GM12878 (cell line): ENCODE measurements at regions not wholly inside any gene's neighbourhood (a gene's known extent, or its start where the extent isn't known, plus 50 kb on each side); places are given as distances from the start of the nearest gene placed in this dataset.

ENCODE experiments used
- ATAC-seq: fragments of 200-7000 bp; cut with Tn5 transposase; 3 replicates; pipeline ENCODE4 v1.9.1; 2020; ENCODE audit warnings: mild to moderate bottlenecking, moderate library complexity
- BruUV-seq: library from RNA; stranded (reverse); fragments of 400-500 nt; replicated peaks from 2 replicates; lab custom pipeline; 2021; lab: Mats Ljungman, UMichigan
- CTCF ChIA-PET: fragments of 300-600 bp; sonication (Branson Sonifier 250); formaldehyde crosslinking; extraction: SDS; loops from one replicate; lab custom pipeline; 2021; ENCODE audit warnings: inconsistent platforms; lab: Yijun Ruan, JAX
- POLR2A ChIA-PET: fragments of 350-600 bp; formaldehyde crosslinking; extraction: SDS; loops from one replicate; lab custom pipeline; 2021; ENCODE audit warnings: inconsistent platforms; lab: Charles Lee
- RAD21 ChIA-PET: fragments of 300-600 bp; sonication (Branson Sonifier 250); formaldehyde crosslinking; loops from one replicate; lab custom pipeline; 2023; ENCODE audit warnings: antibody characterized with exemption; ENCODE audit not compliant: unreplicated experiment; lab: Charles Lee
- SMC1A ChIA-PET: fragments of 300-600 bp; sonication (Branson Sonifier 250); formaldehyde crosslinking; loops from one replicate; lab custom pipeline; 2023; ENCODE audit not compliant: unreplicated experiment, uncharacterized antibody; lab: Charles Lee
- DNase-seq: peaks from one replicate; pipeline ENCODE4 v3.0.0-alpha.2; 2011; ENCODE audit warnings: low read depth, low spot score
- FAIRE-seq: peaks from 3 replicates; lab custom pipeline; 2011; peaks lifted over from hg19 to GRCh38; lab: Jason Lieb, UNC
- H2AFZ ChIP-seq: 2 replicates; pipeline ENCODE4 v1.6.0; 2011; ENCODE audit warnings: low read depth, low read length, control low read depth; ENCODE audit not compliant: control insufficient read depth
- H3K27ac ChIP-seq: 2 replicates; pipeline ENCODE4 v1.5.1; 2011; ENCODE audit warnings: control low read depth; ENCODE audit not compliant: control insufficient read depth, insufficient read depth
- H3K27me3 ChIP-seq, 2 experiments: replicated peaks in 1 of 2; 2 replicates each; pipeline versions ENCODE4 v1.6.0 to v1.6.1; 2011; ENCODE audit warnings: low read length in 1 of 2; ENCODE audit not compliant: control insufficient read depth in 2 of 2, insufficient read depth in 2 of 2
- H3K36me3 ChIP-seq, 2 experiments: 2 replicates each; pipeline ENCODE4 v1.5.1; 2011; ENCODE audit warnings: low read length in 1 of 2; ENCODE audit not compliant: control insufficient read depth in 2 of 2, insufficient read depth in 2 of 2
- H3K4me1 ChIP-seq: 2 replicates; pipeline ENCODE4 v1.6.1; 2011; ENCODE audit warnings: mild to moderate bottlenecking, low read length, moderate library complexity, mixed read lengths; ENCODE audit not compliant: control insufficient read depth, insufficient read depth
- H3K4me2 ChIP-seq: 2 replicates; pipeline ENCODE4 v1.6.0; 2011; ENCODE audit warnings: control low read depth; ENCODE audit not compliant: control insufficient read depth, insufficient read depth
- H3K4me3 ChIP-seq: fragments of 200-600 bp; sonication (generic); 2 replicates; pipeline ENCODE4 v1.5.1; 2016
- H3K79me2 ChIP-seq: 2 replicates; pipeline ENCODE4 v1.6.0; 2011; ENCODE audit warnings: low read length; ENCODE audit not compliant: control insufficient read depth, insufficient read depth
- H3K9ac ChIP-seq: 2 replicates; pipeline ENCODE4 v1.8.0; 2011; ENCODE audit warnings: low read length, control low read depth, mixed read lengths; ENCODE audit not compliant: control insufficient read depth, insufficient read depth
- H3K9me3 ChIP-seq: replicated peaks from 3 replicates; pipeline ENCODE4 v1.5.1; 2011; ENCODE audit warnings: mild to moderate bottlenecking, low read length; ENCODE audit not compliant: control insufficient read depth, insufficient read depth
- H4K20me1 ChIP-seq: 2 replicates; pipeline ENCODE4 v1.6.0; 2011; ENCODE audit not compliant: control insufficient read depth, insufficient read depth
- HDAC6 ChIP-seq: fragments of 200-600 bp; sonication (generic); IDR thresholded peaks from one replicate; pipeline ENCODE4 v1.8.0; 2017; ENCODE audit warnings: antibody characterized with exemption; ENCODE audit not compliant: unreplicated experiment
- JUND ChIP-seq: IDR thresholded peaks from 2 replicates; pipeline ENCODE4 v1.6.1; 2012; ENCODE audit warnings: low read depth, mild to moderate bottlenecking, low read length, improper control_type of control experiment, moderate library complexity
- MEF2A ChIP-seq: IDR thresholded peaks from 2 replicates; pipeline ENCODE4 v1.6.1; 2011; ENCODE audit warnings: low read depth, mild to moderate bottlenecking, low read length, moderate library complexity; ENCODE audit not compliant: insufficient read depth
- ZZZ3 ChIP-seq: IDR thresholded peaks from 2 replicates; pipeline ENCODE4 v1.6.1; 2011; ENCODE audit warnings: low read depth; ENCODE audit not compliant: control insufficient read depth, insufficient read length
- WGBS: methylation state at CpG from one replicate; pipeline ENCODE4 v1.1.6; 2016; ENCODE audit warnings: low lambda C conversion rate; ENCODE audit not compliant: insufficient replicate concordance, insufficient coverage; ENCODE audit errors: missing lambda C conversion rate; 5-methylcytosine and 5-hydroxymethylcytosine counted together
- in situ Hi-C: fragments of 300-500 bp; cut with MboI; formaldehyde crosslinking; loops from 9 replicates; pipeline ENCODE4 v1.14.3; 2018; ENCODE audit warnings: mixed read lengths
- intact Hi-C: fragments of 100-400 bp; cut with micrococcal nuclease; formaldehyde crosslinking; loops from one replicate; pipeline ENCODE4 v1.14.2; 2022; ENCODE audit not compliant: unreplicated experiment
- TF ChIP-seq, protein P1 (sequence below): fragments of 450-650 bp; formaldehyde crosslinking; IDR thresholded peaks from 2 replicates; pipeline ENCODE4 v1.4.0; 2020; ENCODE audit warnings: mild to moderate bottlenecking, moderate library complexity

DNA sequence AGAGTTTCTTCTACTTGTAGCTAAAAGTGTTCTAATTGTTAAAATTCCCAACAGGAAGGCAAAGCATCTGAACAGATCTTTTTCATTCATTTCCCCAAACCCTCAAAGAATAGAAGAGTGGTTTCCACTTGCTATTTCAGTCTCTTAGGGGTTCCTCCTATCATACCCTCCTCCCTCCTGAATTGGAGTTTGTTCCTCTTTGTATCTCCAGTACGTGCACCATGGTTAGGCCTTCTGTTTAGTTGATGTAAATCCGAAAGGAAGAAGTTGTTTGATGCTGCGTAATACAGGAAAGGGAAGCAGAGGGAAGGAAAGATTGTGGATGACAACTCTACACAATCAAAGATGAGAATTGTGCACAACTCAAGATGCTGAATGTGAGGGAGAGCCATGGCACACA lies 303.6 kb downstream of the PIK3R1 start:
- POLR2A ChIA-PET, result no interaction called here
- Histone ChIP-seq H3K4me2 (no peak overlapping the region), H3K79me2 (no peaks in the 10 kb centered on the region), H2AFZ (no peak overlapping the region), H3K9me3 (no peaks in the 10 kb centered on the region; the same call in 2 of the 3 replicates), H3K9ac (no peak overlapping the region), H3K4me3 (no peak overlapping the region), H3K27me3 (no peaks in the 10 kb centered on the region), H4K20me1 (no peaks in the 10 kb centered on the region), H3K27ac (no peak overlapping the region), H3K36me3 (no peaks in the 10 kb centered on the region), H3K4me1 (no peaks in the 10 kb centered on the region)
- FAIRE-seq (no peak), DNase-seq (no peak), ATAC-seq (no peak)
- RAD21 ChIA-PET, result no interaction called here
- CTCF ChIA-PET, result no interaction called here
- no TSS peak for BruUV-seq
- 36% methylated on average over 3 of the region's 3 CpGs for WGBS
- TF ChIP-seq ZZZ3, result no peak
- TF ChIP-seq JUND, result no peak
- TF ChIP-seq MEF2A, result no peak
- no peak for TF ChIP-seq HDAC6
- TF ChIP-seq, protein P1, sequence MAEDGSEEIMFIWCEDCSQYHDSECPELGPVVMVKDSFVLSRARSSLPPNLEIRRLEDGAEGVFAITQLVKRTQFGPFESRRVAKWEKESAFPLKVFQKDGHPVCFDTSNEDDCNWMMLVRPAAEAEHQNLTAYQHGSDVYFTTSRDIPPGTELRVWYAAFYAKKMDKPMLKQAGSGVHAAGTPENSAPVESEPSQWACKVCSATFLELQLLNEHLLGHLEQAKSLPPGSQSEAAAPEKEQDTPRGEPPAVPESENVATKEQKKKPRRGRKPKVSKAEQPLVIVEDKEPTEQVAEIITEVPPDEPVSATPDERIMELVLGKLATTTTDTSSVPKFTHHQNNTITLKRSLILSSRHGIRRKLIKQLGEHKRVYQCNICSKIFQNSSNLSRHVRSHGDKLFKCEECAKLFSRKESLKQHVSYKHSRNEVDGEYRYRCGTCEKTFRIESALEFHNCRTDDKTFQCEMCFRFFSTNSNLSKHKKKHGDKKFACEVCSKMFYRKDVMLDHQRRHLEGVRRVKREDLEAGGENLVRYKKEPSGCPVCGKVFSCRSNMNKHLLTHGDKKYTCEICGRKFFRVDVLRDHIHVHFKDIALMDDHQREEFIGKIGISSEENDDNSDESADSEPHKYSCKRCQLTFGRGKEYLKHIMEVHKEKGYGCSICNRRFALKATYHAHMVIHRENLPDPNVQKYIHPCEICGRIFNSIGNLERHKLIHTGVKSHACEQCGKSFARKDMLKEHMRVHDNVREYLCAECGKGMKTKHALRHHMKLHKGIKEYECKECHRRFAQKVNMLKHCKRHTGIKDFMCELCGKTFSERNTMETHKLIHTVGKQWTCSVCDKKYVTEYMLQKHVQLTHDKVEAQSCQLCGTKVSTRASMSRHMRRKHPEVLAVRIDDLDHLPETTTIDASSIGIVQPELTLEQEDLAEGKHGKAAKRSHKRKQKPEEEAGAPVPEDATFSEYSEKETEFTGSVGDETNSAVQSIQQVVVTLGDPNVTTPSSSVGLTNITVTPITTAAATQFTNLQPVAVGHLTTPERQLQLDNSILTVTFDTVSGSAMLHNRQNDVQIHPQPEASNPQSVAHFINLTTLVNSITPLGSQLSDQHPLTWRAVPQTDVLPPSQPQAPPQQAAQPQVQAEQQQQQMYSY, result no peak
- intact Hi-C loops, result no loop called here
- in situ Hi-C loops, result no loop called here
- SMC1A ChIA-PET, result no interaction called here
